ENCODE measurements at regions not wholly inside any gene's neighbourhood (a gene's known extent, or its start where the extent isn't known, plus 50 kb on each side); places are given as distances from the start of the nearest gene placed in this dataset.
"Not testable (repeated sequence)": the region's sequence is repeated elsewhere in the genome, so short reads cannot be mapped to it uniquely, and the experiment has no call there.

DNA sequence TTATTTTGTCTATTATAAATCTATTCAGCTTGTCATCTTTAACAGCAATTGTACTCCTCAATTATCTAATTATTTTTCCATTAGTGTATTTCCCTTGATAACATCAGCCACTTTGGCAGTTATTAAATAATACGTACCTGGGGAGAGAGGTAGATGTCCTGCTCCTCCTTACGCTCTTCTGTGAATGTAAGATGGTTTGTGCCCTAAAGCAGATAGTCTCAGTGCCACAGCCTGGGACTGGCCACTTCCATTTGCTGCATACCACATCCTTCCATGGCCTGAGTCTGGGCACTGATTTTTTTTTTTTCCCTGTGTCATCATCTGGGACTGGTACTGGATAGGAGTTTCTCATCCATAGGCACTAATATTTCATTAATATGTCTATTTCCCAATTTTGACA, 632.4 kb upstream of the LRRTM4 start:
- ATAC-seq: no peak
- TF ChIP-seq, protein P1, sequence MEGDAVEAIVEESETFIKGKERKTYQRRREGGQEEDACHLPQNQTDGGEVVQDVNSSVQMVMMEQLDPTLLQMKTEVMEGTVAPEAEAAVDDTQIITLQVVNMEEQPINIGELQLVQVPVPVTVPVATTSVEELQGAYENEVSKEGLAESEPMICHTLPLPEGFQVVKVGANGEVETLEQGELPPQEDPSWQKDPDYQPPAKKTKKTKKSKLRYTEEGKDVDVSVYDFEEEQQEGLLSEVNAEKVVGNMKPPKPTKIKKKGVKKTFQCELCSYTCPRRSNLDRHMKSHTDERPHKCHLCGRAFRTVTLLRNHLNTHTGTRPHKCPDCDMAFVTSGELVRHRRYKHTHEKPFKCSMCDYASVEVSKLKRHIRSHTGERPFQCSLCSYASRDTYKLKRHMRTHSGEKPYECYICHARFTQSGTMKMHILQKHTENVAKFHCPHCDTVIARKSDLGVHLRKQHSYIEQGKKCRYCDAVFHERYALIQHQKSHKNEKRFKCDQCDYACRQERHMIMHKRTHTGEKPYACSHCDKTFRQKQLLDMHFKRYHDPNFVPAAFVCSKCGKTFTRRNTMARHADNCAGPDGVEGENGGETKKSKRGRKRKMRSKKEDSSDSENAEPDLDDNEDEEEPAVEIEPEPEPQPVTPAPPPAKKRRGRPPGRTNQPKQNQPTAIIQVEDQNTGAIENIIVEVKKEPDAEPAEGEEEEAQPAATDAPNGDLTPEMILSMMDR (IDR thresholded peaks at IDR 0.05): no peak
- intact Hi-C loops (cut with micrococcal nuclease): no loop called here
- H3K9me3 ChIP-seq (ENCODE audit: control insufficient read depth, insufficient read depth, low read length): no peaks in the 10 kb centered on the region
- H3K27me3 ChIP-seq (ENCODE audit: control insufficient read depth, insufficient read depth, low read length): no peaks in the 10 kb centered on the region
- no peak overlapping the region for H3K27ac ChIP-seq (ENCODE audit: low read length)
- H3K9me3 Mint-ChIP-seq: peaks cover 6 to 20% of the 10 kb centered on the region in 2 donors
- no peaks in the 10 kb centered on the region for H3K36me3 ChIP-seq (ENCODE audit: control insufficient read depth, insufficient read depth, low read length)
- no peaks in the 10 kb centered on the region for H3K4me1 ChIP-seq (ENCODE audit: control insufficient read depth, insufficient read depth, low read length)
- H3K4me3 ChIP-seq (ENCODE audit: low read length): no peak overlapping the region
- H3K36me3 Mint-ChIP-seq: peaks cover 12% of the 10 kb centered on the region
- H3K4me1 Mint-ChIP-seq: no peaks in the 10 kb centered on the region
- no peak for DNase-seq
- H3K27ac Mint-ChIP-seq: no peak overlapping the region
- no peaks in the 10 kb centered on the region for H3K27me3 Mint-ChIP-seq (ENCODE audit: low read depth in 2 of 2)
- WGBS (ENCODE audit: insufficient coverage): 0% methylated on average over 1 of the region's 2 CpGs
- no peak overlapping the region for H3K4me3 Mint-ChIP-seq

- Mint-ChIP-seq H3K27me3 (ENCODE audit: low read depth in 2 of 2) (no peaks in the 10 kb centered on the region), H3K27ac (no peak overlapping the region), H3K36me3 (peaks cover 19% of the 10 kb centered on the region), H3K4me3 (no peak overlapping the region), H3K4me1 (no peaks in the 10 kb centered on the region), H3K9me3 (peaks cover 19 to 33% of the 10 kb centered on the region in 2 donors)
- Histone ChIP-seq H3K27me3 (ENCODE audit: control insufficient read depth, insufficient read depth, low read length) (no peaks in the 10 kb centered on the region), H3K9me3 (ENCODE audit: control insufficient read depth, insufficient read depth, low read length) (peaks cover 3% of the 10 kb centered on the region), H3K4me1 (ENCODE audit: control insufficient read depth, insufficient read depth, low read length) (no peaks in the 10 kb centered on the region), H3K4me3 (ENCODE audit: low read length) (no peak overlapping the region), H3K27ac (ENCODE audit: low read length) (no peak overlapping the region), H3K36me3 (ENCODE audit: control insufficient read depth, insufficient read depth, low read length) (no peaks in the 10 kb centered on the region)
- 75% methylated on average over 2 of the region's 2 CpGs for WGBS (ENCODE audit: insufficient coverage)
- DNase-seq: no peak
- intact Hi-C loops (cut with micrococcal nuclease): no loop called here
- no peak for ATAC-seq
- TF ChIP-seq, protein P1 (IDR thresholded peaks at IDR 0.05): no peak
These were observed 640.0 kb upstream of the LRRTM4 start for GRCh38 chr2:78162202-78162601.

- intact Hi-C loops (cut with micrococcal nuclease); H3K36me3 ChIP-seq (ENCODE audit: control insufficient read depth, insufficient read depth, low read length); H3K27me3 ChIP-seq (ENCODE audit: control insufficient read depth, insufficient read depth, low read length); H3K4me3 Mint-ChIP-seq; ATAC-seq; H3K36me3 Mint-ChIP-seq; H3K27ac ChIP-seq (ENCODE audit: low read length); H3K27ac Mint-ChIP-seq; H3K4me1 ChIP-seq (ENCODE audit: control insufficient read depth, insufficient read depth, low read length); H3K4me1 Mint-ChIP-seq; DNase-seq; H3K27me3 Mint-ChIP-seq (ENCODE audit: low read depth in 2 of 2); H3K9me3 ChIP-seq (ENCODE audit: control insufficient read depth, insufficient read depth, low read length); H3K4me3 ChIP-seq (ENCODE audit: low read length): not testable (repeated sequence)
- 95% methylated on average over 5 of the region's 9 CpGs for WGBS (ENCODE audit: insufficient coverage)
- H3K9me3 Mint-ChIP-seq: peaks cover 2 to 18% of the 10 kb centered on the region in 2 donors
These were observed 650.0 kb upstream of the LRRTM4 start for GRCh38 chr2:78172157-78172556.

DNA sequence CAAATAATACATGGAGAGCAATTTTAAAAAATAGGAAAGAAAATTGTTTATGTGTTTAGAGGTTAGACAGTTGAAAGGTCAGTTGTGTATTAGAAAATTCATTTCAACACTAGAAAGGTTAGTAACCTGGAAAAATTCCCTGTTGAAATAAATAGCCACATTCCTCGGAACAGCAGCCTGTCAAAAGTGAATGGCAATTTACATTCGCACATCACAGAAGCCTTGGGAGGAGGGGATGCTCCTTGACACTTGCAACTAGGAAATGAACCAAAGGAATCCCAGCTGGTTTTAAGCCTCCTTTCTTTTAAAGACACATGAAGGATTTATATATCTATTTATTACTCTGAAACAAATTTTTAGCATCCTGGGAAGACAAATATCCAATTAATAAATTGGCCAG, 653.5 kb upstream of the LRRTM4 start:
- H3K36me3 Mint-ChIP-seq: no peaks in the 10 kb centered on the region
- no peak overlapping the region for H3K27ac Mint-ChIP-seq
- H3K4me3 Mint-ChIP-seq: no peak overlapping the region
- TF ChIP-seq, protein P1 (IDR thresholded peaks at IDR 0.05): no peak
- intact Hi-C loops (cut with micrococcal nuclease): no loop called here
- H3K4me1 Mint-ChIP-seq: no peaks in the 10 kb centered on the region
- H3K4me1 ChIP-seq (ENCODE audit: control insufficient read depth, insufficient read depth, low read length): no peaks in the 10 kb centered on the region
- 67% methylated on average over 1 of the region's 2 CpGs for WGBS (ENCODE audit: insufficient coverage)
- no peak overlapping the region for H3K27ac ChIP-seq (ENCODE audit: low read length)
- H3K36me3 ChIP-seq (ENCODE audit: control insufficient read depth, insufficient read depth, low read length): no peaks in the 10 kb centered on the region
- H3K27me3 ChIP-seq (ENCODE audit: control insufficient read depth, insufficient read depth, low read length): no peaks in the 10 kb centered on the region
- no peaks in the 10 kb centered on the region for H3K9me3 ChIP-seq (ENCODE audit: control insufficient read depth, insufficient read depth, low read length)
- H3K4me3 ChIP-seq (ENCODE audit: low read length): no peak overlapping the region
- DNase-seq (no peak), ATAC-seq (no peak)
- no peaks in the 10 kb centered on the region for H3K27me3 Mint-ChIP-seq (ENCODE audit: low read depth in 2 of 2)
- peaks cover 5 to 13% of the 10 kb centered on the region in 2 donors for H3K9me3 Mint-ChIP-seq

Measured in natural killer cell (primary cell).